Activated CD8-positive, alpha-beta T cell treated with anti-CD3 and anti-CD28 coated beads for 36 hours (primary cell): ENCODE measurements at regions not wholly inside any gene's neighbourhood (a gene's known extent, or its start where the extent isn't known, plus 50 kb on each side); places are given as distances from the start of the nearest gene placed in this dataset.
"Not testable (repeated sequence)": the region's sequence is repeated elsewhere in the genome, so short reads cannot be mapped to it uniquely, and the experiment has no call there.

Source experiments
- ATAC-seq: fragments of 200-7000 bp; cut with Tn5 transposase; one replicate; pipeline ENCODE4 v1.10.0; 2021; ENCODE audit warnings: mild to moderate bottlenecking, moderate library complexity
- CTCF ChIA-PET: fragments of 350-600 bp; sonication (Branson Sonifier 250); formaldehyde crosslinking; loops from one replicate; lab custom pipeline; 2021; ENCODE audit warnings: antibody characterized with exemption; lab: Charles Lee
- POLR2A ChIA-PET: fragments of 350-600 bp; sonication (Branson Sonifier 250); formaldehyde crosslinking; loops from one replicate; lab custom pipeline; 2021; ENCODE audit warnings: antibody characterized with exemption; lab: Charles Lee
- DNase-seq: peaks from one replicate; pipeline ENCODE4 v3.0.0-alpha.2; 2020
- H3K27ac Mint-ChIP-seq: one replicate; pipeline ENCODE4 v1.8.0; 2021; ENCODE audit warnings: mild to moderate bottlenecking, mixed read lengths
- H3K27me3 Mint-ChIP-seq: one replicate; pipeline ENCODE4 v1.8.0; 2021; ENCODE audit warnings: mixed read lengths
- H3K36me3 Mint-ChIP-seq: one replicate; pipeline ENCODE4 v1.8.0; 2021; ENCODE audit warnings: low read depth, mixed read lengths
- H3K4me1 Mint-ChIP-seq: one replicate; pipeline ENCODE4 v1.8.0; 2021; ENCODE audit warnings: low read depth, mixed read lengths
- H3K4me3 Mint-ChIP-seq: one replicate; pipeline ENCODE4 v1.8.0; 2021; ENCODE audit warnings: mild to moderate bottlenecking, moderate library complexity, mixed read lengths
- H3K9me3 Mint-ChIP-seq: one replicate; pipeline ENCODE4 v1.8.0; 2021; ENCODE audit warnings: mixed read lengths
- CTCF ChIP-seq: fragments of 200-600 bp; IDR thresholded peaks from one replicate; pipeline ENCODE4 v1.8.0; 2022; ENCODE audit warnings: antibody characterized with exemption, mild to moderate bottlenecking
- intact Hi-C: fragments of 100-400 bp; cut with micrococcal nuclease; formaldehyde crosslinking; loops from one replicate; pipeline ENCODE4 v1.10.0; 2022

GRCh38 chr13:86491121-86491520 lies 691.9 kb upstream of the SLITRK6 start:
- ChIA-PET POLR2A (no interaction called here), CTCF (no interaction called here)
- H3K36me3 Mint-ChIP-seq, result no peaks in the 10 kb centered on the region
- no peak for TF ChIP-seq CTCF
- no peak for ATAC-seq
- intact Hi-C loops, result no loop called here
- no peaks in the 10 kb centered on the region for H3K27me3 Mint-ChIP-seq
- no peak overlapping the region for H3K4me3 Mint-ChIP-seq
- H3K27ac Mint-ChIP-seq, result no peak overlapping the region
- no peaks in the 10 kb centered on the region for H3K4me1 Mint-ChIP-seq
- H3K9me3 Mint-ChIP-seq, result peaks cover 6% of the 10 kb centered on the region
- no peak for DNase-seq

GRCh38 chr13:86501931-86502330 lies 702.7 kb upstream of the SLITRK6 start:
- H3K4me1 Mint-ChIP-seq, ATAC-seq, H3K9me3 Mint-ChIP-seq, POLR2A ChIA-PET, H3K4me3 Mint-ChIP-seq, CTCF ChIA-PET, DNase-seq, H3K27ac Mint-ChIP-seq, H3K27me3 Mint-ChIP-seq, H3K36me3 Mint-ChIP-seq, intact Hi-C loops: not testable (repeated sequence)

GRCh38 chr13:86510792-86511191 lies 711.6 kb upstream of the SLITRK6 start:
- no peak for TF ChIP-seq CTCF
- Mint-ChIP-seq H3K9me3 (peaks cover 8% of the 10 kb centered on the region), H3K4me1 (no peaks in the 10 kb centered on the region), H3K27ac (no peak overlapping the region), H3K27me3 (no peaks in the 10 kb centered on the region), H3K36me3 (no peaks in the 10 kb centered on the region), H3K4me3 (no peak overlapping the region)
- DNase-seq, result no peak
- no peak for ATAC-seq
- ChIA-PET POLR2A (no interaction called here), CTCF (no interaction called here)
- intact Hi-C loops, result no loop called here

- H3K36me3 Mint-ChIP-seq, result no peaks in the 10 kb centered on the region
- ChIA-PET CTCF (no interaction called here), POLR2A (no interaction called here)
- intact Hi-C loops, result no loop called here
- H3K27me3 Mint-ChIP-seq, result no peaks in the 10 kb centered on the region
- H3K4me1 Mint-ChIP-seq, result no peaks in the 10 kb centered on the region
- no peak for ATAC-seq
- H3K9me3 Mint-ChIP-seq, result peaks cover 2% of the 10 kb centered on the region
- TF ChIP-seq CTCF, result no peak
- no peak for DNase-seq
- no peak overlapping the region for H3K4me3 Mint-ChIP-seq
- H3K27ac Mint-ChIP-seq, result no peak overlapping the region
Observed at GRCh38 chr13:86541461-86541860, 742.2 kb upstream of the SLITRK6 start.

GRCh38 chr13:86554066-86554465 lies 754.8 kb upstream of the SLITRK6 start:
- H3K27me3 Mint-ChIP-seq, result no peaks in the 10 kb centered on the region
- TF ChIP-seq CTCF, result no peak
- H3K4me3 Mint-ChIP-seq, result no peak overlapping the region
- intact Hi-C loops, result no loop called here
- DNase-seq (no peak), ATAC-seq (no peak)
- H3K4me1 Mint-ChIP-seq, result no peaks in the 10 kb centered on the region
- ChIA-PET POLR2A (no interaction called here), CTCF (no interaction called here)
- no peaks in the 10 kb centered on the region for H3K36me3 Mint-ChIP-seq
- H3K9me3 Mint-ChIP-seq, result peaks cover 7% of the 10 kb centered on the region
- no peak overlapping the region for H3K27ac Mint-ChIP-seq

GRCh38 chr13:86559901-86560300 lies 760.7 kb upstream of the SLITRK6 start:
- peaks cover 5% of the 10 kb centered on the region for H3K9me3 Mint-ChIP-seq
- H3K36me3 Mint-ChIP-seq, result no peaks in the 10 kb centered on the region
- no peaks in the 10 kb centered on the region for H3K4me1 Mint-ChIP-seq
- ChIA-PET CTCF (no interaction called here), POLR2A (no interaction called here)
- no peak overlapping the region for H3K27ac Mint-ChIP-seq
- H3K4me3 Mint-ChIP-seq, result no peak overlapping the region
- intact Hi-C loops, result no loop called here
- DNase-seq (no peak), ATAC-seq (no peak)
- TF ChIP-seq CTCF, result no peak
- H3K27me3 Mint-ChIP-seq, result no peaks in the 10 kb centered on the region
